GM12878 (cell line): ENCODE measurements at regions not wholly inside any gene's neighbourhood (a gene's known extent, or its start where the extent isn't known, plus 50 kb on each side); places are given as distances from the start of the nearest gene placed in this dataset.

Source experiments
- ATAC-seq: fragments of 200-7000 bp; cut with Tn5 transposase; 3 replicates; pipeline ENCODE4 v1.9.1; 2020; ENCODE audit warnings: mild to moderate bottlenecking, moderate library complexity
- BruUV-seq: library from RNA; stranded (reverse); fragments of 400-500 nt; replicated peaks from 2 replicates; lab custom pipeline; 2021; lab: Mats Ljungman, UMichigan
- CTCF ChIA-PET: fragments of 300-600 bp; sonication (Branson Sonifier 250); formaldehyde crosslinking; extraction: SDS; loops from one replicate; lab custom pipeline; 2021; ENCODE audit warnings: inconsistent platforms; lab: Yijun Ruan, JAX
- POLR2A ChIA-PET: fragments of 350-600 bp; formaldehyde crosslinking; extraction: SDS; loops from one replicate; lab custom pipeline; 2021; ENCODE audit warnings: inconsistent platforms; lab: Charles Lee
- RAD21 ChIA-PET: fragments of 300-600 bp; sonication (Branson Sonifier 250); formaldehyde crosslinking; loops from one replicate; lab custom pipeline; 2023; ENCODE audit warnings: antibody characterized with exemption; ENCODE audit not compliant: unreplicated experiment; lab: Charles Lee
- SMC1A ChIA-PET: fragments of 300-600 bp; sonication (Branson Sonifier 250); formaldehyde crosslinking; loops from one replicate; lab custom pipeline; 2023; ENCODE audit not compliant: unreplicated experiment, uncharacterized antibody; lab: Charles Lee
- DNase-seq: peaks from one replicate; pipeline ENCODE4 v3.0.0-alpha.2; 2011; ENCODE audit warnings: low read depth, low spot score
- FAIRE-seq: peaks from 3 replicates; lab custom pipeline; 2011; peaks lifted over from hg19 to GRCh38; lab: Jason Lieb, UNC
- H2AFZ ChIP-seq: 2 replicates; pipeline ENCODE4 v1.6.0; 2011; ENCODE audit warnings: low read depth, low read length, control low read depth; ENCODE audit not compliant: control insufficient read depth
- H3K27ac ChIP-seq: 2 replicates; pipeline ENCODE4 v1.5.1; 2011; ENCODE audit warnings: control low read depth; ENCODE audit not compliant: control insufficient read depth, insufficient read depth
- H3K27me3 ChIP-seq, 2 experiments: replicated peaks in 1 of 2; 2 replicates each; pipeline versions ENCODE4 v1.6.0 to v1.6.1; 2011; ENCODE audit warnings: low read length in 1 of 2; ENCODE audit not compliant: control insufficient read depth in 2 of 2, insufficient read depth in 2 of 2
- H3K36me3 ChIP-seq, 2 experiments: 2 replicates each; pipeline ENCODE4 v1.5.1; 2011; ENCODE audit warnings: low read length in 1 of 2; ENCODE audit not compliant: control insufficient read depth in 2 of 2, insufficient read depth in 2 of 2
- H3K4me1 ChIP-seq: 2 replicates; pipeline ENCODE4 v1.6.1; 2011; ENCODE audit warnings: mild to moderate bottlenecking, low read length, moderate library complexity, mixed read lengths; ENCODE audit not compliant: control insufficient read depth, insufficient read depth
- H3K4me2 ChIP-seq: 2 replicates; pipeline ENCODE4 v1.6.0; 2011; ENCODE audit warnings: control low read depth; ENCODE audit not compliant: control insufficient read depth, insufficient read depth
- H3K4me3 ChIP-seq: fragments of 200-600 bp; sonication (generic); 2 replicates; pipeline ENCODE4 v1.5.1; 2016
- H3K79me2 ChIP-seq: 2 replicates; pipeline ENCODE4 v1.6.0; 2011; ENCODE audit warnings: low read length; ENCODE audit not compliant: control insufficient read depth, insufficient read depth
- H3K9ac ChIP-seq: 2 replicates; pipeline ENCODE4 v1.8.0; 2011; ENCODE audit warnings: low read length, control low read depth, mixed read lengths; ENCODE audit not compliant: control insufficient read depth, insufficient read depth
- H3K9me3 ChIP-seq: replicated peaks from 3 replicates; pipeline ENCODE4 v1.5.1; 2011; ENCODE audit warnings: mild to moderate bottlenecking, low read length; ENCODE audit not compliant: control insufficient read depth, insufficient read depth
- H4K20me1 ChIP-seq: 2 replicates; pipeline ENCODE4 v1.6.0; 2011; ENCODE audit not compliant: control insufficient read depth, insufficient read depth
- E2F8 ChIP-seq: fragments of 450-650 bp; IDR thresholded peaks from 2 replicates; pipeline ENCODE4 v1.6.1; 2018; ENCODE audit warnings: mild to moderate bottlenecking, low read depth, moderate library complexity; ENCODE audit not compliant: partially characterized antibody
- IKZF2 ChIP-seq, 2 experiments: fragments of 450-650 bp; IDR thresholded peaks; 2 replicates each; pipeline ENCODE4 v1.6.1; 2017; ENCODE audit warnings: mild to moderate bottlenecking in 2 of 2, moderate library complexity in 2 of 2
- MTA2 ChIP-seq: fragments of 450-650 bp; IDR thresholded peaks from 2 replicates; pipeline ENCODE4 v1.6.1; 2016; ENCODE audit warnings: low read depth, mild to moderate bottlenecking, moderate library complexity
- POU2F2 ChIP-seq: IDR thresholded peaks from 3 replicates; pipeline ENCODE4 v1.6.1; 2011; ENCODE audit warnings: low read depth, mild to moderate bottlenecking, low read length, borderline replicate concordance
- TBL1XR1 ChIP-seq: IDR thresholded peaks from 2 replicates; pipeline ENCODE4 v1.6.1; 2012; ENCODE audit warnings: low read depth, low read length, improper control_type of control experiment
- WGBS: methylation state at CpG from one replicate; pipeline ENCODE4 v1.1.6; 2016; ENCODE audit warnings: low lambda C conversion rate; ENCODE audit not compliant: insufficient replicate concordance, insufficient coverage; ENCODE audit errors: missing lambda C conversion rate; 5-methylcytosine and 5-hydroxymethylcytosine counted together
- in situ Hi-C: fragments of 300-500 bp; cut with MboI; formaldehyde crosslinking; loops from 9 replicates; pipeline ENCODE4 v1.14.3; 2018; ENCODE audit warnings: mixed read lengths
- intact Hi-C: fragments of 100-400 bp; cut with micrococcal nuclease; formaldehyde crosslinking; loops from one replicate; pipeline ENCODE4 v1.14.2; 2022; ENCODE audit not compliant: unreplicated experiment
- TF ChIP-seq, protein P1 (sequence below): IDR thresholded peaks from 2 replicates; pipeline ENCODE4 v1.6.1; 2011; ENCODE audit warnings: low read depth, low read length, improper control_type of control experiment, borderline replicate concordance
- TF ChIP-seq, protein P2 (sequence below): IDR thresholded peaks from 2 replicates; pipeline ENCODE4 v1.6.1; 2012; ENCODE audit warnings: mild to moderate bottlenecking, low read depth, low read length

DNA sequence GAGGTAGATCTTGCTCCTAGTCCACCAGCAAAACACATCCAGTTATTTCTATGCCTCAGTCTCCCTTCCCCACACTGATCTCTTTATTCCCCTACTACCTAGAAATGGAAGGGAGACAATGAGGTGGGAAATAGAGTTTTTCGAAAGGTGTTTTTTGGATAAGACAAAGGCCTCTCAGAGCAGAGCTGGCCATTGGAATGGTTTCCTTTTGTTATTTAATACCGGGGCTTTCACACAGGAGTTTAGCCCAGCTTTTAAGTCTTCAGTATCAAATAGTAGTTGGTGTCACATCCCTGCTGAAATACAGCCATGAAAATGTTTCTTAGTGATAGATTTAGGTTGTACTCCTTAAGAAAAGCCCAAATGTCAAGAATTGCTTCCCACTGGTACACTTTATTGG, 65.4 kb upstream of the B3GAT1 start:
- ChIA-PET RAD21 (no interaction called here), SMC1A (no interaction called here), CTCF (no interaction called here), POLR2A (no interaction called here)
- no peak overlapping the region for H3K9ac ChIP-seq
- H3K4me3 ChIP-seq = no peak overlapping the region
- no peak overlapping the region for H3K4me2 ChIP-seq
- no peak overlapping the region for H3K27ac ChIP-seq
- FAIRE-seq (no peak), DNase-seq (no peak), ATAC-seq (no peak)
- intact Hi-C loops (no loop called here), in situ Hi-C loops (no loop called here)
- BruUV-seq = no TSS peak
- H2AFZ ChIP-seq = no peak overlapping the region
- TF ChIP-seq, protein P1, sequence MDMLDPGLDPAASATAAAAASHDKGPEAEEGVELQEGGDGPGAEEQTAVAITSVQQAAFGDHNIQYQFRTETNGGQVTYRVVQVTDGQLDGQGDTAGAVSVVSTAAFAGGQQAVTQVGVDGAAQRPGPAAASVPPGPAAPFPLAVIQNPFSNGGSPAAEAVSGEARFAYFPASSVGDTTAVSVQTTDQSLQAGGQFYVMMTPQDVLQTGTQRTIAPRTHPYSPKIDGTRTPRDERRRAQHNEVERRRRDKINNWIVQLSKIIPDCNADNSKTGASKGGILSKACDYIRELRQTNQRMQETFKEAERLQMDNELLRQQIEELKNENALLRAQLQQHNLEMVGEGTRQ = no peak
- no peak for TF ChIP-seq MTA2
- no peaks in the 10 kb centered on the region for H3K4me1 ChIP-seq
- 19% methylated on average over 2 of the region's 2 CpGs for WGBS
- no peaks in the 10 kb centered on the region for H4K20me1 ChIP-seq
- no peaks in the 10 kb centered on the region for H3K79me2 ChIP-seq
- H3K36me3 ChIP-seq = no peaks in the 10 kb centered on the region
- H3K27me3 ChIP-seq = no peaks in the 10 kb centered on the region; a peak in 2 of 4 replicates
- no peaks in the 10 kb centered on the region for H3K9me3 ChIP-seq

GRCh38 chr11:134476435-134477021, 64.5 kb upstream of the B3GAT1 start:
- Histone ChIP-seq H3K4me1 (no peaks in the 10 kb centered on the region), H3K4me2 (no peak overlapping the region), H3K27me3 (no peaks in the 10 kb centered on the region; a peak in 2 of 4 replicates), H3K36me3 (no peaks in the 10 kb centered on the region), H3K4me3 (no peak overlapping the region), H3K9ac (no peak overlapping the region), H2AFZ (no peak overlapping the region), H3K79me2 (no peaks in the 10 kb centered on the region), H3K27ac (no peak overlapping the region), H4K20me1 (no peaks in the 10 kb centered on the region), H3K9me3 (no peaks in the 10 kb centered on the region)
- no peak for DNase-seq
- ChIA-PET SMC1A (no interaction called here), RAD21 (no interaction called here), POLR2A (no interaction called here), CTCF (no interaction called here)
- in situ Hi-C loops (no loop called here), intact Hi-C loops (no loop called here)
- no peak for TF ChIP-seq IKZF2 (IDR thresholded peaks at IDR 0.05)
- no peak for TF ChIP-seq TBL1XR1
- TF ChIP-seq POU2F2 = no peak
- TF ChIP-seq, protein P2, sequence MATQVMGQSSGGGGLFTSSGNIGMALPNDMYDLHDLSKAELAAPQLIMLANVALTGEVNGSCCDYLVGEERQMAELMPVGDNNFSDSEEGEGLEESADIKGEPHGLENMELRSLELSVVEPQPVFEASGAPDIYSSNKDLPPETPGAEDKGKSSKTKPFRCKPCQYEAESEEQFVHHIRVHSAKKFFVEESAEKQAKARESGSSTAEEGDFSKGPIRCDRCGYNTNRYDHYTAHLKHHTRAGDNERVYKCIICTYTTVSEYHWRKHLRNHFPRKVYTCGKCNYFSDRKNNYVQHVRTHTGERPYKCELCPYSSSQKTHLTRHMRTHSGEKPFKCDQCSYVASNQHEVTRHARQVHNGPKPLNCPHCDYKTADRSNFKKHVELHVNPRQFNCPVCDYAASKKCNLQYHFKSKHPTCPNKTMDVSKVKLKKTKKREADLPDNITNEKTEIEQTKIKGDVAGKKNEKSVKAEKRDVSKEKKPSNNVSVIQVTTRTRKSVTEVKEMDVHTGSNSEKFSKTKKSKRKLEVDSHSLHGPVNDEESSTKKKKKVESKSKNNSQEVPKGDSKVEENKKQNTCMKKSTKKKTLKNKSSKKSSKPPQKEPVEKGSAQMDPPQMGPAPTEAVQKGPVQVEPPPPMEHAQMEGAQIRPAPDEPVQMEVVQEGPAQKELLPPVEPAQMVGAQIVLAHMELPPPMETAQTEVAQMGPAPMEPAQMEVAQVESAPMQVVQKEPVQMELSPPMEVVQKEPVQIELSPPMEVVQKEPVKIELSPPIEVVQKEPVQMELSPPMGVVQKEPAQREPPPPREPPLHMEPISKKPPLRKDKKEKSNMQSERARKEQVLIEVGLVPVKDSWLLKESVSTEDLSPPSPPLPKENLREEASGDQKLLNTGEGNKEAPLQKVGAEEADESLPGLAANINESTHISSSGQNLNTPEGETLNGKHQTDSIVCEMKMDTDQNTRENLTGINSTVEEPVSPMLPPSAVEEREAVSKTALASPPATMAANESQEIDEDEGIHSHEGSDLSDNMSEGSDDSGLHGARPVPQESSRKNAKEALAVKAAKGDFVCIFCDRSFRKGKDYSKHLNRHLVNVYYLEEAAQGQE = peak; percentile 83
- no peak for TF ChIP-seq E2F8
- ATAC-seq = no peak
- BruUV-seq = no TSS peak
- no peak for FAIRE-seq
- WGBS = 21% methylated on average over 11 of the region's 11 CpGs
